ENCODE measurements at regions not wholly inside any gene's neighbourhood (a gene's known extent, or its start where the extent isn't known, plus 50 kb on each side); places are given as distances from the start of the nearest gene placed in this dataset.

DNA sequence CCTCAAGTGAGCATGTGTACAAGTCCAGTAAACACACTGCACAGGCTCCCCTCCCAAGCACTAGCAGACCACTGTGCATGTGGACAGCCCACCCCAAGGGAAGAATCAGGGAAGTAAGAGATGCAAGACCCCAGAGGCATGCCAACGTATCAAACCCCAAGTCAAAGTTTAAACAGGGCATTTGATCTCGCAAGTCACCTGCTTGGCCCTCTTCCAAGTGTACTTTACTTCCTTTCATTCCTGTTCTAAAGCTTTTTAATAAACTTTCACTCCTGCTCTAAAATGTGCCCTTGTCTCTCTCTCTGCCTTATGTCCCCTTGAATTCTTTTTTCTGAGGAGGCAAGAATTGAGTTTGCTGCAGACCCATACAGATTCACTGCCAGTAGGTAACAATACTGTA is 201.2 kb upstream of the PARD3B start:
- POLR2A ChIA-PET = no interaction called here
- intact Hi-C loops (cut with micrococcal nuclease) = no loop called here

More for the DNA sequence above, 201.2 kb upstream of the PARD3B start:
- Histone ChIP-seq H3K4me2 (ENCODE audit: low read length) (no peak overlapping the region), H3K9ac (ENCODE audit: low read length) (no peak overlapping the region), H3K4me1 (ENCODE audit: control insufficient read depth in 1 of 2, insufficient read depth in 2 of 2, low read length in 2 of 2) (peaks cover 0 to 5% of the 10 kb centered on the region in 2 experiments; a peak in 1 of 4 replicates), H2AFZ (ENCODE audit: low read depth, low read length, poor library complexity, severe bottlenecking) (no peak overlapping the region), H3K9me3 (ENCODE audit: control insufficient read depth in 1 of 2, insufficient read depth in 1 of 2, low read depth in 1 of 2, low read length in 2 of 2) (no peaks in the 10 kb centered on the region), H3K4me3 (replicated peaks in 1 of 2; ENCODE audit: low read depth in 1 of 2, low read length in 2 of 2) (no peak overlapping the region), H3K27ac (ENCODE audit: low read depth, low read length) (no peak overlapping the region), H3K9me2 (ENCODE audit: insufficient read depth) (no peaks in the 10 kb centered on the region), H3K27me3 (ENCODE audit: insufficient read depth, low read length) (0 out of 2 replicates have a peak, but pooled peaks cover 5% of the 10 kb centered on the region), H3K79me2 (ENCODE audit: insufficient read depth, low read length) (no peaks in the 10 kb centered on the region), H3K36me3 (ENCODE audit: control insufficient read depth in 1 of 2, insufficient read depth in 2 of 2, low read length in 2 of 2) (no peaks in the 10 kb centered on the region), H4K20me1 (ENCODE audit: insufficient read depth) (no peaks in the 10 kb centered on the region)
- no peak for ATAC-seq
- TF ChIP-seq, protein P1, sequence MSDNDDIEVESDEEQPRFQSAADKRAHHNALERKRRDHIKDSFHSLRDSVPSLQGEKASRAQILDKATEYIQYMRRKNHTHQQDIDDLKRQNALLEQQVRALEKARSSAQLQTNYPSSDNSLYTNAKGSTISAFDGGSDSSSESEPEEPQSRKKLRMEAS (IDR thresholded peaks at IDR 0.05) = no peak
- no peak for TF ChIP-seq EGR1 (IDR thresholded peaks at IDR 0.05; ENCODE audit: low read depth)
- TF ChIP-seq SRF (IDR thresholded peaks at IDR 0.05; ENCODE audit: low read depth) = no peak
- TF ChIP-seq POLR2AphosphoS5 (IDR thresholded peaks at IDR 0.05; ENCODE audit: low read depth, low read length) = no peak
- TF ChIP-seq RAD21 (IDR thresholded peaks at IDR 0.05; ENCODE audit: low read depth) = no peak
- TF ChIP-seq, protein P2, sequence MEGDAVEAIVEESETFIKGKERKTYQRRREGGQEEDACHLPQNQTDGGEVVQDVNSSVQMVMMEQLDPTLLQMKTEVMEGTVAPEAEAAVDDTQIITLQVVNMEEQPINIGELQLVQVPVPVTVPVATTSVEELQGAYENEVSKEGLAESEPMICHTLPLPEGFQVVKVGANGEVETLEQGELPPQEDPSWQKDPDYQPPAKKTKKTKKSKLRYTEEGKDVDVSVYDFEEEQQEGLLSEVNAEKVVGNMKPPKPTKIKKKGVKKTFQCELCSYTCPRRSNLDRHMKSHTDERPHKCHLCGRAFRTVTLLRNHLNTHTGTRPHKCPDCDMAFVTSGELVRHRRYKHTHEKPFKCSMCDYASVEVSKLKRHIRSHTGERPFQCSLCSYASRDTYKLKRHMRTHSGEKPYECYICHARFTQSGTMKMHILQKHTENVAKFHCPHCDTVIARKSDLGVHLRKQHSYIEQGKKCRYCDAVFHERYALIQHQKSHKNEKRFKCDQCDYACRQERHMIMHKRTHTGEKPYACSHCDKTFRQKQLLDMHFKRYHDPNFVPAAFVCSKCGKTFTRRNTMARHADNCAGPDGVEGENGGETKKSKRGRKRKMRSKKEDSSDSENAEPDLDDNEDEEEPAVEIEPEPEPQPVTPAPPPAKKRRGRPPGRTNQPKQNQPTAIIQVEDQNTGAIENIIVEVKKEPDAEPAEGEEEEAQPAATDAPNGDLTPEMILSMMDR (IDR thresholded peaks at IDR 0.05 in 2 of 3, conservative IDR thresholded peaks at IDR 0.05 in 1 of 3; ENCODE audit: borderline replicate concordance in 1 of 3, insufficient read depth in 1 of 3, low read depth in 2 of 3, low read length in 2 of 3) = no peak
- TF ChIP-seq, protein P3, sequence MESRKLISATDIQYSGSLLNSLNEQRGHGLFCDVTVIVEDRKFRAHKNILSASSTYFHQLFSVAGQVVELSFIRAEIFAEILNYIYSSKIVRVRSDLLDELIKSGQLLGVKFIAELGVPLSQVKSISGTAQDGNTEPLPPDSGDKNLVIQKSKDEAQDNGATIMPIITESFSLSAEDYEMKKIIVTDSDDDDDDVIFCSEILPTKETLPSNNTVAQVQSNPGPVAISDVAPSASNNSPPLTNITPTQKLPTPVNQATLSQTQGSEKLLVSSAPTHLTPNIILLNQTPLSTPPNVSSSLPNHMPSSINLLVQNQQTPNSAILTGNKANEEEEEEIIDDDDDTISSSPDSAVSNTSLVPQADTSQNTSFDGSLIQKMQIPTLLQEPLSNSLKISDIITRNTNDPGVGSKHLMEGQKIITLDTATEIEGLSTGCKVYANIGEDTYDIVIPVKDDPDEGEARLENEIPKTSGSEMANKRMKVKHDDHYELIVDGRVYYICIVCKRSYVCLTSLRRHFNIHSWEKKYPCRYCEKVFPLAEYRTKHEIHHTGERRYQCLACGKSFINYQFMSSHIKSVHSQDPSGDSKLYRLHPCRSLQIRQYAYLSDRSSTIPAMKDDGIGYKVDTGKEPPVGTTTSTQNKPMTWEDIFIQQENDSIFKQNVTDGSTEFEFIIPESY (IDR thresholded peaks at IDR 0.05; ENCODE audit: extremely low read depth, insufficient replicate concordance, low read length) = no peak
- TF ChIP-seq, protein P4, sequence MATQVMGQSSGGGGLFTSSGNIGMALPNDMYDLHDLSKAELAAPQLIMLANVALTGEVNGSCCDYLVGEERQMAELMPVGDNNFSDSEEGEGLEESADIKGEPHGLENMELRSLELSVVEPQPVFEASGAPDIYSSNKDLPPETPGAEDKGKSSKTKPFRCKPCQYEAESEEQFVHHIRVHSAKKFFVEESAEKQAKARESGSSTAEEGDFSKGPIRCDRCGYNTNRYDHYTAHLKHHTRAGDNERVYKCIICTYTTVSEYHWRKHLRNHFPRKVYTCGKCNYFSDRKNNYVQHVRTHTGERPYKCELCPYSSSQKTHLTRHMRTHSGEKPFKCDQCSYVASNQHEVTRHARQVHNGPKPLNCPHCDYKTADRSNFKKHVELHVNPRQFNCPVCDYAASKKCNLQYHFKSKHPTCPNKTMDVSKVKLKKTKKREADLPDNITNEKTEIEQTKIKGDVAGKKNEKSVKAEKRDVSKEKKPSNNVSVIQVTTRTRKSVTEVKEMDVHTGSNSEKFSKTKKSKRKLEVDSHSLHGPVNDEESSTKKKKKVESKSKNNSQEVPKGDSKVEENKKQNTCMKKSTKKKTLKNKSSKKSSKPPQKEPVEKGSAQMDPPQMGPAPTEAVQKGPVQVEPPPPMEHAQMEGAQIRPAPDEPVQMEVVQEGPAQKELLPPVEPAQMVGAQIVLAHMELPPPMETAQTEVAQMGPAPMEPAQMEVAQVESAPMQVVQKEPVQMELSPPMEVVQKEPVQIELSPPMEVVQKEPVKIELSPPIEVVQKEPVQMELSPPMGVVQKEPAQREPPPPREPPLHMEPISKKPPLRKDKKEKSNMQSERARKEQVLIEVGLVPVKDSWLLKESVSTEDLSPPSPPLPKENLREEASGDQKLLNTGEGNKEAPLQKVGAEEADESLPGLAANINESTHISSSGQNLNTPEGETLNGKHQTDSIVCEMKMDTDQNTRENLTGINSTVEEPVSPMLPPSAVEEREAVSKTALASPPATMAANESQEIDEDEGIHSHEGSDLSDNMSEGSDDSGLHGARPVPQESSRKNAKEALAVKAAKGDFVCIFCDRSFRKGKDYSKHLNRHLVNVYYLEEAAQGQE (IDR thresholded peaks at IDR 0.05; ENCODE audit: low read depth) = no peak
- TF ChIP-seq POLR2A (IDR thresholded peaks at IDR 0.05; ENCODE audit: borderline replicate concordance, extremely low read depth, insufficient read depth, insufficient read length) = no peak
- TF ChIP-seq CBX3 (IDR thresholded peaks at IDR 0.05; ENCODE audit: low read depth) = no peak
- TF ChIP-seq ZFX (IDR thresholded peaks at IDR 0.05) = no peak
- TF ChIP-seq JUND (IDR thresholded peaks at IDR 0.05) = no peak
- no peak for TF ChIP-seq SIN3A (IDR thresholded peaks at IDR 0.05; ENCODE audit: low read depth)
- TF ChIP-seq TCF7L2 (IDR thresholded peaks at IDR 0.05; ENCODE audit: borderline replicate concordance, extremely low read depth, insufficient read depth, insufficient read length) = no peak
- TF ChIP-seq YY1 (IDR thresholded peaks at IDR 0.05; ENCODE audit: extremely low read depth, insufficient replicate concordance, low read depth, low read length) = no peak
- TF ChIP-seq, protein P5, sequence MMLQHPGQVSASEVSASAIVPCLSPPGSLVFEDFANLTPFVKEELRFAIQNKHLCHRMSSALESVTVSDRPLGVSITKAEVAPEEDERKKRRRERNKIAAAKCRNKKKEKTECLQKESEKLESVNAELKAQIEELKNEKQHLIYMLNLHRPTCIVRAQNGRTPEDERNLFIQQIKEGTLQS (IDR thresholded peaks at IDR 0.05) = no peak
- TF ChIP-seq EZH2phosphoT487 (IDR thresholded peaks at IDR 0.05; ENCODE audit: borderline replicate concordance) = no peak
- TF ChIP-seq FOSL1 (IDR thresholded peaks at IDR 0.05; ENCODE audit: low read depth) = no peak
- TF ChIP-seq CEBPB (IDR thresholded peaks at IDR 0.05; ENCODE audit: low read depth) = no peak
- CTCF ChIA-PET = no interaction called here
- no peak for DNase-seq (ENCODE audit: low read depth, low spot score)
- no TSS peak for BruUV-seq (replicated peaks)
- RAD21 ChIA-PET (ENCODE audit: low non-redundant PET in 1 of 2, low total read pairs in 2 of 2, uncharacterized antibody in 2 of 2, unreplicated experiment in 2 of 2) = no interaction called here
